Fibroblast of mammary gland (primary cell): ENCODE measurements at regions not wholly inside any gene's neighbourhood (a gene's known extent, or its start where the extent isn't known, plus 50 kb on each side); places are given as distances from the start of the nearest gene placed in this dataset.

Experiments used
- DNase-seq: peaks from one replicate; pipeline ENCODE4 v3.0.0-alpha.2; 2010; ENCODE audit warnings: low read depth
- H3K4me3 ChIP-seq: 2 replicates; pipeline ENCODE4 v1.5.1; 2011; ENCODE audit warnings: low read depth, mild to moderate bottlenecking, low read length, moderate library complexity; ENCODE audit not compliant: control insufficient read depth
- TF ChIP-seq, protein P1 (sequence below): conservative IDR thresholded peaks from 2 replicates; pipeline ENCODE4 v1.5.1; 2011; ENCODE audit warnings: low read depth, low read length, inconsistent platforms; ENCODE audit not compliant: control insufficient read depth, insufficient read depth

DNA sequence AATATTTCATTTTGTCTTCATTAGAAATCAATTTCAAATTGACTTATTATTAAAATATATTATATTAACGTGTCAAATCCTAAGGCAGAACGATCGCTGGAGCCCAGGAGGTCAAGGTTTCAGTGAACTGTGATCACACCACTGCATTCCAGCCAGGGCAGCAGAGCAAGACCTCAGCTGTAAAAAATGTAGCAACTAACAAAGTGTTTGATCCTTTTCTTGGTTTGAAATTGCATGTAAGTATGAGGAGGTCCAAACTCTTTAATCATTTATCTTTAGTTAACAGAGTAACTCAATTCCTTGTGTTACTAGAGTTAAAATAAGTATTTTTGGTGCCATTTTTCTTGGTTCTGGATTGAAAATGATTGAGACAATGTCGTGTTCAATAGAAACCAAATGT is 1033.9 kb downstream of the NLGN4X start:
- TF ChIP-seq, protein P1, sequence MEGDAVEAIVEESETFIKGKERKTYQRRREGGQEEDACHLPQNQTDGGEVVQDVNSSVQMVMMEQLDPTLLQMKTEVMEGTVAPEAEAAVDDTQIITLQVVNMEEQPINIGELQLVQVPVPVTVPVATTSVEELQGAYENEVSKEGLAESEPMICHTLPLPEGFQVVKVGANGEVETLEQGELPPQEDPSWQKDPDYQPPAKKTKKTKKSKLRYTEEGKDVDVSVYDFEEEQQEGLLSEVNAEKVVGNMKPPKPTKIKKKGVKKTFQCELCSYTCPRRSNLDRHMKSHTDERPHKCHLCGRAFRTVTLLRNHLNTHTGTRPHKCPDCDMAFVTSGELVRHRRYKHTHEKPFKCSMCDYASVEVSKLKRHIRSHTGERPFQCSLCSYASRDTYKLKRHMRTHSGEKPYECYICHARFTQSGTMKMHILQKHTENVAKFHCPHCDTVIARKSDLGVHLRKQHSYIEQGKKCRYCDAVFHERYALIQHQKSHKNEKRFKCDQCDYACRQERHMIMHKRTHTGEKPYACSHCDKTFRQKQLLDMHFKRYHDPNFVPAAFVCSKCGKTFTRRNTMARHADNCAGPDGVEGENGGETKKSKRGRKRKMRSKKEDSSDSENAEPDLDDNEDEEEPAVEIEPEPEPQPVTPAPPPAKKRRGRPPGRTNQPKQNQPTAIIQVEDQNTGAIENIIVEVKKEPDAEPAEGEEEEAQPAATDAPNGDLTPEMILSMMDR = no peak
- DNase-seq = no peak
- H3K4me3 ChIP-seq = no peak overlapping the region

DNA sequence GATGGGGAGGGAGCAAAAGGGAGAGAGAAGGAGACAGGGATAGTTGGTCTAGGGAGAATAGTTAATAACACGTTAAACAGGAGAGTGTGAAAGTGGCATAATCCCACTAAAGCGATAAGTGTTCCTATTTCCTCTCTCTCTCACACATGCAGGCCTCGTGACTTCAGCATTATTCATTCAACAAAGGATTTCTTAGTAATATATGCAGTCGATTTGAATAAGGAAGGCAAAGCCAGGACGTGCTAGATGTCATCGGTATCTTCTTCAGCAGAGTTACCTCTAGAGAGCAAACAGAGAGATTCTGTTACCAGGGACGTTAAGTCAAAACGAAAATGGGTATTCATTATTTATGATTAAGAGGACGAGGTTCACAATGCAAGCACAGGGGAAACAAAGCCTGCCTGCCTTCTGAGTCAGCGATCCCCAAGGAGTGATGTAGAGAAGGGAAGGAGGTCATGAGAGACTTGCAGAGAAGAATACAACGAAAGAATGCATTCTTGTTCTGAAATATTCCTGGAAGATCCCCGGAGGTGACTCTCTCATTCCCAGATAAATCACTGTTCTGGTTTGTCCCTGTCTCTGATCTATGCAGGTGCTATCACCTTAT is 1048.4 kb downstream of the NLGN4X start:
- no peak overlapping the region for H3K4me3 ChIP-seq
- TF ChIP-seq, protein P1 = no peak
- DNase-seq = no peak

DNA sequence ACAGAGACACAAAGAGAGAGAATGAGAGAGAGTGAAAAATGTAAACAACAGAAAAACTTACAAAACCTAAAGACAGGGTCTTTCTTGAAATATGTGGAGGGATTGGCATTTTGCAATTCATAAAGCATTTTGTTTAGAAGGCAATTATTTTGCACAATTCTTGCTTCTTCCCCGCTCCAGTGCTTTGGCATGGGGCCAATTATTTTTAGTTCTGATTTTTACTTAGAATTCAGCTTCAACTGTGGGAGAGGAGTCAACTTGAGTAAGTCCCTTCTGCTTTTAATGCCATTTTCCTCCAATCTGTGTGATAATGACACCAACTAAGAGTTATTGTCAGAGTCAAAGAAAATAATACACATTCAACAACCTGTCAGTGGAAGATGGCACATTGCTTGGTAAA is 1051.9 kb downstream of the NLGN4X start:
- TF ChIP-seq, protein P1 = no peak
- DNase-seq = no peak
- H3K4me3 ChIP-seq = no peak overlapping the region

DNA sequence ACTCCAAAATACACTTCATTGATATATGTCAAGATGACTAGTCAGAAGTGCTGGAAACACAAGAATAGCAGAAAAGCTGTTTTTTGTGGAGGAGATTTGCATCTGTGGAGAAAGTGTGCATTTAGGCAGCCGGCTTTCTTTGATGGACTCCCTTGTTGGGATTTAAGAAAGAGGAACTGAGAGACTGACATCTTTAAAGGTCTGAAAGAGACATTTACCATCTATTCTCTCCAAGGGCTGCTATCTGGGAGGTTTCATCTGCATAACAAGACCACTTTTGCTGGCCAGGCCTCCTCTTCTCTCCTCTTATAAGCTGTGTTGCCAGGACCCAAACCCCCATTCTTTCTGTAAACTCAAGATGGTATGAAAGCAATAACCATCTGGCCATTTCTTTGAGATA is 1065.0 kb downstream of the NLGN4X start:
- no peak overlapping the region for H3K4me3 ChIP-seq
- DNase-seq = no peak
- TF ChIP-seq, protein P1 = no peak

DNA sequence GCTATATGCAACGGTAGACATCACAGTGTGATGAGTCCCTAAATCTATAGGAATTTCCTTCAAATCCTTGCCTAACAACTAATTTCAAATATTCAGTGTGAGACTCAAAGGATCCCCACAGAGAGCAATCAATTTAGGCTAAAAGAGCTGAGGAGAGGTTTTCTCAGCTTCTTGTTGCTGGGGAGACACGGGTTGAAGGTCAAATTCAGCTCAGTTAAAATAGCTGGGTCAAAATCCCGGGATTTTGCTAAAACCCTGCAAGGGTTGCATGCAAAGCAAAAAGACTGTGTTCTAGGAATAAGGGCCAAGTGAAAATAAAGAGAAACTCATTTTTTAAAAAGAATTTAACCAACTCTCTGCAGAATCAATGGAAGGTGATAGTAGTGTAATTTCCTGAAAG is 1073.4 kb downstream of the NLGN4X start:
- no peak for DNase-seq
- H3K4me3 ChIP-seq = no peak overlapping the region
- TF ChIP-seq, protein P1 = no peak

DNA sequence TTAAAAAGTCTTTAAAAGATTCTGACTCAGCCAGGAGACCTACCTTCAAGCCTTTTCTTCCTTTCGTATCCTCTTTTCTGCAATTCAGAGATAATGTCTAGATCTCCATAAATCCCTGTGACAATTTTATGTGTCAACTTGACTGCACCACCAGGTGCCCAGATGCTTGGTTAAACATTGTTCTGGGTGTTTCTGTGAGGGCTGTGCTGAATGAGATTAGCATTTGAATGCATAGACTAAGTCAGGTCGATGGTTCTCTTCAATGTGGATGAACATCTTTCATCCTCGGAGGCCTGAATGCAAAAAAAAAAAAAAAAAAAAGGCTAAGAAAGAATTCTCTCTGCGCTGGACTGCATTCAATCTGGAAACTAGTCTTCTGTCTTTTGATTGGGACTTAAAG is 1082.7 kb downstream of the NLGN4X start:
- DNase-seq = no peak
- TF ChIP-seq, protein P1 = no peak
- H3K4me3 ChIP-seq = no peak overlapping the region

DNA sequence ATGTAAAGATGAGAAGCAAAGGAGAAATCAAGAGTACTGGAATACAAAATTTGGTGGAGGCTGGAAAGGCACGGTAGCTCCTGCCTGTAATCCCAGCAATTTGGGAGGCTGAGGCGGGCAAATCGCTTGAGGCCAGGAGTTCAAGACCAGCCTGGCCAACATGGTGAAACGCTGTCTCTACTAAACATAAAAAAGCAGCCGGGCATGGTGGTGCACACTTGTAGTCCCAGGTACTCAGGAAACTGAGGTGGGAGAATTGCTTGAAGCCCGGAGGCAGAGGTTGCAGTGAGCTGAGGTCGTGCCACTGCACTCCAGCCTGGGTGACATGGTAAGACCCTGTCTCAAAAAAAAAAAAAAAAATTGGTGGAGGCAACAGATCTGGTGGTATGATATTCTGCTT is 1086.0 kb downstream of the NLGN4X start:
- TF ChIP-seq, protein P1 = no peak
- DNase-seq = no peak
- no peak overlapping the region for H3K4me3 ChIP-seq
